ENCODE measurements at regions not wholly inside any gene's neighbourhood (a gene's known extent, or its start where the extent isn't known, plus 50 kb on each side); places are given as distances from the start of the nearest gene placed in this dataset.

GRCh38 chr2:8631465-8632005 lies 50.3 kb upstream of the ID2 start:
- in situ Hi-C loops (cut with MboI; ENCODE audit: low sequenced_read_pairs) = no loop called here

All from HL-60/S4 treated with phorbol 12-myristate 13-acetate at 8.2 ng/mL for 4 days and 3 days (cell line).